ENCODE measurements at regions not wholly inside any gene's neighbourhood (a gene's known extent, or its start where the extent isn't known, plus 50 kb on each side); places are given as distances from the start of the nearest gene placed in this dataset.

DNA sequence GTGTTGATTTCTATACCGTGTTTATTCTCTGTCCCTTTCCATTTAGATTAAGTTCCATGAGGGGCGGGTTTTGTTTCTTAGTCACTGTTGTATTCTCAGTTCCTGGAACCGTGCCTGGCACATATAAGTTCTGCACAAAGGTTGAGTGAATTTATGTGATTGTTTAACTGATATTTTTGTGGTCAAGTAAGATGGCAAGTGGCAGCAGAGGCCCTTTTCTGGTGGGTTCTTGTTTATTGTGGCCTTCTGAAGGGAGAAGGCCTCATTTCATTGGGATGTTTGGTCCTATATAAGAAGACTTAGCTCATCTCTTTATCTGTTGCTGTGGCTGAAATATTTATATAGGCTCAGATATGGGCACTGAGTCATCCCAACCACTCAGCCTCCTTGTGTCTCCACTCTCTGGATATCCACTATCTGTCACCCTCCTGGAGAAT is 262.5 kb downstream of the PSAT1 start:
- TF ChIP-seq, protein P1, sequence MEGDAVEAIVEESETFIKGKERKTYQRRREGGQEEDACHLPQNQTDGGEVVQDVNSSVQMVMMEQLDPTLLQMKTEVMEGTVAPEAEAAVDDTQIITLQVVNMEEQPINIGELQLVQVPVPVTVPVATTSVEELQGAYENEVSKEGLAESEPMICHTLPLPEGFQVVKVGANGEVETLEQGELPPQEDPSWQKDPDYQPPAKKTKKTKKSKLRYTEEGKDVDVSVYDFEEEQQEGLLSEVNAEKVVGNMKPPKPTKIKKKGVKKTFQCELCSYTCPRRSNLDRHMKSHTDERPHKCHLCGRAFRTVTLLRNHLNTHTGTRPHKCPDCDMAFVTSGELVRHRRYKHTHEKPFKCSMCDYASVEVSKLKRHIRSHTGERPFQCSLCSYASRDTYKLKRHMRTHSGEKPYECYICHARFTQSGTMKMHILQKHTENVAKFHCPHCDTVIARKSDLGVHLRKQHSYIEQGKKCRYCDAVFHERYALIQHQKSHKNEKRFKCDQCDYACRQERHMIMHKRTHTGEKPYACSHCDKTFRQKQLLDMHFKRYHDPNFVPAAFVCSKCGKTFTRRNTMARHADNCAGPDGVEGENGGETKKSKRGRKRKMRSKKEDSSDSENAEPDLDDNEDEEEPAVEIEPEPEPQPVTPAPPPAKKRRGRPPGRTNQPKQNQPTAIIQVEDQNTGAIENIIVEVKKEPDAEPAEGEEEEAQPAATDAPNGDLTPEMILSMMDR (IDR thresholded peaks at IDR 0.05), result no peak
- no peak for TF ChIP-seq ZFX (IDR thresholded peaks at IDR 0.05; ENCODE audit: borderline replicate concordance)
- no peak overlapping the region for H3K27ac ChIP-seq

DNA sequence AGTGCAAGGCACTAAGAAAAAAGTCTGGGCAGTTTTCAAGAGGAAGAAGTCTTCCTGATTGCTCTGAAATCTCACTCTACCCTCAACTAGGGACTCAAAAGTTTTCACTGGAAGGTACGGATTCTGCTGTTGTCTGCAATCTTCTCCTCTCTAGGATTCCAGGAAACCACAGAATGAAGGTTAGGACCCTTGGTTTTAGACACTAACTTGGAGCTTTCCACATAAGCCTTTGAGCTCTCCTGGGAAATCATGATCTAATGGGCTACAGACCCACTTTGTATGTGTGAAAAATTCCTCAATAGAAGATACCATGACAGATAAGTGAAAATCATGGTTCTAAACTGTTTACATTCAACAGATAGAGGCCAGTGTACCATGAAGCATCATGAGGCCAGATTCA is 265.1 kb downstream of the PSAT1 start:
- no peak overlapping the region for H3K27ac ChIP-seq
- TF ChIP-seq, protein P1 (IDR thresholded peaks at IDR 0.05), result no peak
- no peak for TF ChIP-seq ZFX (IDR thresholded peaks at IDR 0.05; ENCODE audit: borderline replicate concordance)

DNA sequence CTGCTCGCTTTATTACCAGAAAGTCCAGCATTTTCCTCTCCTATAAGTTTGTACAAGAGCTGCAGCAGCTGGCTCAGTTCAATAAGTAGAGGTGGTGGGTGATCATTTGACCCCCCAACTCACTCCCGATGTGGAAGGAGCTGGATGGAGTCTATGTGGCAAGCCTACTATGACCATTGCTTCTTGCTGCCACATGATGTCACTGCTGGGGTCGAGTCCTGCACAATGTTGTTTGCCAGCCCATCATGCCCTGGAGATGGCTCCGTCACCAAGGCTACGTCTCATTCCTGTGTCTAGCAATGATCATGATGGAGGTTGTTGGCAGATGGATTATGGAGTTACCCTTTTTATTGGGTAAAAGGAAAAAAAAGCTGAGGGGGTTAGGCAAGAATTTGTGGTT is 266.3 kb downstream of the PSAT1 start:
- TF ChIP-seq, protein P1 (IDR thresholded peaks at IDR 0.05), result no peak
- TF ChIP-seq ZFX (IDR thresholded peaks at IDR 0.05; ENCODE audit: borderline replicate concordance), result no peak

DNA sequence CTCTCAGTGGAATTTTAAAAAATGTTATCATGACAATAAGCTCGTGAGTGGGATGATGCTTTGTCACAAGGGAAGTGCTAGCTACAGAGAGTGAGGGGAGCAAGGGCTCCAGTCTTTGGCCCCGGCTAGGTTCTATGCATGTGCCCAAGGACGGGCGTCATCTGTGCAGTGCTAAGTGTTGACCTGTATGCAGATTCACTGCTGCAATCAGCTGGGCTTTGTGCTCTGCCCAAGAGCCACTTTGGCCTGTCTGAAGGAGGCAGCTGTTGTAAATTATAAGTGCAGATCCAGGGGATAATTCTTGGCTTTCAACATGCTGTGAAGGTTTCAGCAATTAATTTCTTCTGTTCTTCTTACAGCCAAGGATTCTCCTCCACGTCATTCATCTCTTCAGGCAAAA is 268.6 kb downstream of the PSAT1 start:
- TF ChIP-seq, protein P1 (IDR thresholded peaks at IDR 0.05), result no peak
- no peak for TF ChIP-seq ZFX (IDR thresholded peaks at IDR 0.05; ENCODE audit: borderline replicate concordance)
- no peak overlapping the region for H3K27ac ChIP-seq

More for the DNA sequence above, 266.3 kb downstream of the PSAT1 start:
- H3K27ac ChIP-seq, result no peak overlapping the region

DNA sequence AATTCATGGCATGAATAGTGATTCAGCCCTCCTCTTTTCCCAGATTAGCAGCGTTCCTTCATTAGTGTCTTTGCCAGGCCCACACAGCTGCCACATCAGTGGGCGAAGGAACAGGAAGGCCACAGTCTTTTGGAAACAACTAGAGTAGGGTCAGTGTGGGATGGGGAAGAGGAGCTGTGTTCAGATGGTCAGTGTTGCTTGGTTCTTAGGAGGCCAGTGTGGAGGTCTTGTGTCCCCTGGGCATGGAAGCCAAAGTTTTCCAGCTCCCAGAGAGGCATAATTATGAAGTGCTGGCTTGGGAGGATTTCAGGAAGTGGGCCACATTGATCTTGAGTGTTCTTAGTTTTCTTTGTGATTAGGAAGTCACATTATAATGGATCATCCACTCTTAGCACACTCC is 269.6 kb downstream of the PSAT1 start:
- no peak overlapping the region for H3K27ac ChIP-seq
- TF ChIP-seq, protein P1 (IDR thresholded peaks at IDR 0.05), result no peak
- no peak for TF ChIP-seq ZFX (IDR thresholded peaks at IDR 0.05; ENCODE audit: borderline replicate concordance)

DNA sequence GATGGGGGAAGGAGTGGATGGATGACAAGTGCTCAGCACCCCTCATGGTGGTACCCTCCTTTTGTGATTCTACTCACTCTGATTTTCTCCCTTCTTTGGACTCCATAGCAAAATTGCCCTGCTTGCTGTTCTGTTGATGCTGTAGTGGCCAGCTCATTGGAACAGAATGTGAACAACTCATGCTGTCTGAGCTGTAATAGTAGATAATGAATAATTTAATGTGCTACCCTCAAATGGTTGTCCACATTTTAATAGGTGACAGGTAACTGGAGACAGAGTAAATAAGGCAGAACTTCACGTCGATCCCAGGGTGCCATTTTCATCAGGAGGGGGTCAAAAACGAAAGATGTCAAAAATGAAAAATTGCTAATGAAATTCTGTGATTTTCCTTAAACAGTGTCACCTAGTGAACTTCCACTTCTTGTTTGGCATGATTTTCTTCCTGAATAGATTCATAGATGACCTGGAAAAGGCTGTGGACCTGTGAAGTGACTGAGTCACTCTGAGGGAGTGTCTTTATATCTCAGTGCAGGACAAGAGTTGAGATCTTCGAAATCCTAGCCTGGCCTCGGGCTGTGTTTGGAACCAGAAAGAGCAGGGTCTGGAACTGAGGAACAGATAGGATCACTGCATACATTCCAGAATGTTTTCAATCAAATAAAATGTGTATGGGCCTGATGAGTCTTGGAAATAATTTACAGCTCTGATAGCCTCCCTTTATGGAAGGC is 270.2 kb downstream of the PSAT1 start:
- TF ChIP-seq ZFX (IDR thresholded peaks at IDR 0.05; ENCODE audit: borderline replicate concordance), result no peak
- TF ChIP-seq, protein P1 (IDR thresholded peaks at IDR 0.05), result no peak
- H3K27ac ChIP-seq, result no peak overlapping the region

DNA sequence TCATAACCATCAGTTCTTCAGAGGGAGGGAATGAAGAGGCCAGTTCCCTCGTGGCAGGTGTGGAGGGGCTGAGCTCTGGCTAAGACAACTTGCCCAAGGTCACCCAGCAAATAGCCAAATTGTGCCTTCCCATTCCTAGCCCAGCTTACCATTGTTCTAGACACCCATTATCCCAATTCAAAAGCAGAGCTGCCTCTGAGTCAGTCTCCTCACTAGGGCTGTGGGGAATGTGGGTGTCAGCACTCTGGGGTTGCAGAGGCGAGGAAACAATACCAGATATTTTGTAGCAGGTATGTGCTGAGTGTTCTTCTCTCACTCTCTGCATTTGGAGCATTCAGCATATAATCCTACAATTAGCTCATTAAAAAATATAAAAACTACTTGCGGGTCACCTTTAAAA is 270.8 kb downstream of the PSAT1 start:
- H3K27ac ChIP-seq, result no peak overlapping the region
- TF ChIP-seq, protein P1 (IDR thresholded peaks at IDR 0.05), result no peak
- TF ChIP-seq ZFX (IDR thresholded peaks at IDR 0.05; ENCODE audit: borderline replicate concordance), result no peak

Measured in 22Rv1 (cell line).